Ascending aorta (tissue), 2 donors: ENCODE measurements at regions not wholly inside any gene's neighbourhood (a gene's known extent, or its start where the extent isn't known, plus 50 kb on each side); places are given as distances from the start of the nearest gene placed in this dataset.

Experiments used
- DNase-seq, 2 donors: peaks; one replicate each; pipeline ENCODE4 v3.0.0-alpha.2; 2019; ENCODE audit warnings: low spot score in 2 of 2
- H3K27ac ChIP-seq, 2 donors: fragments of 200-600 bp; sonication (generic); one replicate each; pipeline ENCODE4 v1.5.1; 2016 to 2017; ENCODE audit warnings: mild to moderate bottlenecking in 1 of 2
- H3K27me3 ChIP-seq: fragments of 200-600 bp; sonication (generic); one replicate; pipeline ENCODE4 v1.5.1; 2017
- H3K36me3 ChIP-seq, 2 donors: fragments of 200-600 bp; sonication (generic); one replicate each; pipeline ENCODE4 v1.5.1; 2016
- H3K4me1 ChIP-seq, 2 donors: fragments of 200-600 bp; sonication (generic); one replicate each; pipeline ENCODE4 v1.5.1; 2016 to 2017; ENCODE audit warnings: mild to moderate bottlenecking in 1 of 2
- H3K4me3 ChIP-seq, 2 donors: fragments of 200-600 bp; sonication (generic); one replicate each; pipeline ENCODE4 v1.5.1; 2016 to 2017; ENCODE audit warnings: mild to moderate bottlenecking in 1 of 2
- H3K9me3 ChIP-seq, 2 donors: fragments of 200-600 bp; sonication (generic); one replicate each; pipeline ENCODE4 v1.5.1; 2016
- intact Hi-C: fragments of 100-400 bp; cut with DNase I; formaldehyde crosslinking; loops from one replicate; pipeline ENCODE4 v1.15.1; 2023
- TF ChIP-seq, protein P1 (sequence below), 3 experiments: fragments of 200-600 bp in 2 of 3; fragments of 450-650 bp in 1 of 3; sonication (generic) in 2 of 3; IDR thresholded peaks; one replicate each; pipeline ENCODE4 v1.5.1; 2016 to 2019; ENCODE audit warnings: antibody characterized with exemption in 3 of 3, mild to moderate bottlenecking in 1 of 3, moderate library complexity in 1 of 3

DNA sequence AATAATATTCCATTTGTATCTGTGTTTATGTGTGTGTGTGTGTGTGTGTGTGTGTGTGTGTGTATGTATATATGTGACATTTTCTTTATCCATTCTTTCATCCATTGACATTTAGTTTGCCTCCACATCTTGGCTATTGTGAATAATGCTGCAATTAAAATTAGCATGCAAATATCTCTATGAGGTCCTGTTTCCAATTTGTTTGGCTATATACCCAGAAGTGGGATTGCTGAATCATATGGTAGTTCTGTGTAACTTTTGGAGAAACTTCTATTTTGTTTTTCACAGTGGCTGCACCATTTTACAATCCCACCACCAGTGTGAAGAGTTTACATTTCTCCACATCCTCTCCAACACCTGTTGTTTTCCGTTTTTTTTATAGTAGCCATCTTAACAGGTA is 53.1 kb downstream of the CH25H start:
- no peak for DNase-seq
- Histone ChIP-seq H3K27ac (no peak overlapping the region), H3K27me3 (no peaks in the 10 kb centered on the region), H3K4me3 (no peak overlapping the region), H3K4me1 (no peaks in the 10 kb centered on the region), H3K36me3 (no peaks in the 10 kb centered on the region), H3K9me3 (no peaks in the 10 kb centered on the region)
- intact Hi-C loops, result no loop called here
- TF ChIP-seq, protein P1, sequence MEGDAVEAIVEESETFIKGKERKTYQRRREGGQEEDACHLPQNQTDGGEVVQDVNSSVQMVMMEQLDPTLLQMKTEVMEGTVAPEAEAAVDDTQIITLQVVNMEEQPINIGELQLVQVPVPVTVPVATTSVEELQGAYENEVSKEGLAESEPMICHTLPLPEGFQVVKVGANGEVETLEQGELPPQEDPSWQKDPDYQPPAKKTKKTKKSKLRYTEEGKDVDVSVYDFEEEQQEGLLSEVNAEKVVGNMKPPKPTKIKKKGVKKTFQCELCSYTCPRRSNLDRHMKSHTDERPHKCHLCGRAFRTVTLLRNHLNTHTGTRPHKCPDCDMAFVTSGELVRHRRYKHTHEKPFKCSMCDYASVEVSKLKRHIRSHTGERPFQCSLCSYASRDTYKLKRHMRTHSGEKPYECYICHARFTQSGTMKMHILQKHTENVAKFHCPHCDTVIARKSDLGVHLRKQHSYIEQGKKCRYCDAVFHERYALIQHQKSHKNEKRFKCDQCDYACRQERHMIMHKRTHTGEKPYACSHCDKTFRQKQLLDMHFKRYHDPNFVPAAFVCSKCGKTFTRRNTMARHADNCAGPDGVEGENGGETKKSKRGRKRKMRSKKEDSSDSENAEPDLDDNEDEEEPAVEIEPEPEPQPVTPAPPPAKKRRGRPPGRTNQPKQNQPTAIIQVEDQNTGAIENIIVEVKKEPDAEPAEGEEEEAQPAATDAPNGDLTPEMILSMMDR (IDR thresholded peaks at IDR 0.05), result no peak

DNA sequence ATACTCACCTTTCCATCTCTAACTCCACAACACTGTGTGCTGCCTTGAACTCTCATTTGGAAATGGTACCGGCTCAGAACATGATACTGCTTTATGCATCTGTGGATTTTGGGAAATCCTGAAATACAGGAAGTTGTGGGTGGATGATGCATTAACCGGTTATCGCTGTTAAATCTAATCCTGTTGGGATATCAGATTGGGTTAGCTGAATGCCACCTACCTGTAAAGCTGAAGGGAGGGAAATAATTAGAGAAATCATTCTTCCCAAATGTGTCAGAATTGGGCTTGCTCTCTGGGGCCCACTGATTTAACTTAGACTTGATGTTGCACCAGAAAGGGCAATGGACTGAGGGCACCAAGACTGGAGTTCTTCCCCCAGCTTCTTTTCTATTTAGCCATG is 54.0 kb downstream of the CH25H start:
- Histone ChIP-seq H3K27ac (no peak overlapping the region), H3K9me3 (no peaks in the 10 kb centered on the region), H3K36me3 (no peaks in the 10 kb centered on the region), H3K4me1 (no peaks in the 10 kb centered on the region), H3K27me3 (no peaks in the 10 kb centered on the region), H3K4me3 (no peak overlapping the region)
- DNase-seq, result no peak
- TF ChIP-seq, protein P1 (IDR thresholded peaks at IDR 0.05), result no peak
- intact Hi-C loops, result no loop called here

DNA sequence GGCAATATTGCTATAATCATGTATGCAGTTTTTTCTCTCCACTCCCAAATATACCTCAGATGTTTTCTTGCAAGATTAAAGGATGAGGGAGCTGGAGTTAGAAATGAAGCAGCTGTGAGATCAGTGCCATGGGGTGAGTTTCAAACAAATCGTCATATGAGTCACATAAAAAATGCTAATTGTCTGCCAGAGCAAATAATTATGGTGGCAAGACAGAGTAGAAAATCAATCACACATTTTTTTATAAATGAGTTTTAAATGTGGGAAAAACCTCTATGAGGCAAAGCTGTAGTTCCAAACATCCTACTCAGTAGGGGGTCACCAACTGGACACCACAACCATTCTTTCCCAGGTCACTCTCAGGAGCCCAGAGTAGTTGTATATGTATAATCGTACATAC is 55.3 kb downstream of the CH25H start:
- Histone ChIP-seq H3K27me3 (no peaks in the 10 kb centered on the region), H3K36me3 (no peaks in the 10 kb centered on the region), H3K4me3 (no peak overlapping the region), H3K27ac (no peak overlapping the region), H3K9me3 (no peaks in the 10 kb centered on the region), H3K4me1 (no peaks in the 10 kb centered on the region)
- DNase-seq, result no peak
- TF ChIP-seq, protein P1 (IDR thresholded peaks at IDR 0.05), result no peak
- intact Hi-C loops, result no loop called here

DNA sequence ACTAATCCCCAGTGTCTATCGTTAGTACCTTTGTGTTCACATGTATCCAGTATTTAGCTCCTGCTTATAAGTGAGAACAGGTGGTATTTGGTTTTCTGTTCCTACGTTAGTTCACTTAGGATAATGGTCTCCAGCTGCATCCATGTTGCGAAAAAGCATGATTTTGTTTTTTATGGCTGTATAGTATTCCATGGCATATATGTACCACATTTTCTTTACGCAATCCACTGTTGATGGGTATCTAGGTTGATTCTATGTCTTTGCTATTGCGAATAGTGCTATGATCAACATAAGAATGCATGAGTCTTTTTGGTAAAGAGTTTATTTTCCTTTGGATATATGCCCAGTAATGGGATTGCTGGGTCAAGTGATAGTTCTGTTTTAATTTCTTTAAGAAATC is 59.1 kb downstream of the CH25H start:
- intact Hi-C loops, result no loop called here
- Histone ChIP-seq H3K27me3 (no peaks in the 10 kb centered on the region), H3K4me1 (no peaks in the 10 kb centered on the region), H3K36me3 (no peaks in the 10 kb centered on the region), H3K27ac (no peak overlapping the region), H3K9me3 (no peaks in the 10 kb centered on the region), H3K4me3 (no peak overlapping the region)
- TF ChIP-seq, protein P1 (IDR thresholded peaks at IDR 0.05), result no peak
- no peak for DNase-seq

DNA sequence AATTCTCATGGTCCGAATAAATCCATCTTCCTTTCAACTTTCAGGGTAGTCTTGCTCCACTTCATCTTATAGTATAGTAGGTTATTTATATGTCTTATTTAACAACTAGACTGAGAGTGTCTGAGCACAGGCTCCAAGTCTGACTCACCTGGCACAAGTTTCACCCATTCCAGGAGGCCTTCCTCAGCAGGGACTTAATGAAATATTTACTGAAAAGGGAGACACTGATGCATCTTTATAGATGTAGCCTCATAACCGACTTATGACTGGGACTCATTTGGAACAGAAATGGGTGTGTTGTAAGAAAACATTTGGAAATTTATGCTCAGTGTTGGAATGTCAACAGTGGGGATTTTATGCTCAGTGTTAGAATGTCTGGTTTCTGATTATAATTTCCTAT is 59.9 kb downstream of the CH25H start:
- H3K9me3 ChIP-seq, result no peaks in the 10 kb centered on the region
- TF ChIP-seq, protein P1 (IDR thresholded peaks at IDR 0.05), result no peak

DNA sequence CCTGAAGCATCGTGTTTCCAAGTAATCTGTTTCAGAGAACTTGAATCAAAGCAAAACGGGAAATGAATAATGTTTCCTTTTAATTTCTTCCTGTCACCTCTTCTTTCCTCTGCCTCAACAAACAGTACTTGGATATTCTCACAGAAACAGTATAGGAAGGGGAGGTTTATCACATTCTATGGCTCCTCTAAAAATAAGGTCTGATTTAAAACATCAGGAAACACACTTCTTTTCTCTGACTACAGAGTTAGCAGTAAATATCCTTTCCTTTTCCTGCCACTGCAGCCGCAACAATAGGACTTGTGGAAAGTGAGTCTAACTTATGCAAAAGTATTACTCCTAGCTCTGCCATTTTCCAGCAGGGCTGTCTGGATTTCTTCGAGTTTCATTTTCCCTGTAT is 62.3 kb downstream of the CH25H start:
- H3K27me3 ChIP-seq, result no peaks in the 10 kb centered on the region
- intact Hi-C loops, result no loop called here
- H3K27ac ChIP-seq, result no peak overlapping the region
- H3K4me1 ChIP-seq, result no peaks in the 10 kb centered on the region
- H3K4me3 ChIP-seq, result no peak overlapping the region
- no peaks in the 10 kb centered on the region for H3K9me3 ChIP-seq
- DNase-seq, result no peak
- H3K36me3 ChIP-seq, result no peaks in the 10 kb centered on the region
- TF ChIP-seq, protein P1 (IDR thresholded peaks at IDR 0.05), result no peak

More for the DNA sequence above, 59.9 kb downstream of the CH25H start:
- no peak for DNase-seq
- H3K27ac ChIP-seq, result no peak overlapping the region
- no peaks in the 10 kb centered on the region for H3K36me3 ChIP-seq
- no peak overlapping the region for H3K4me3 ChIP-seq
- no peaks in the 10 kb centered on the region for H3K27me3 ChIP-seq
- intact Hi-C loops, result no loop called here
- no peaks in the 10 kb centered on the region for H3K4me1 ChIP-seq
